Suprapubic skin (tissue), 4 donors: ENCODE measurements at regions not wholly inside any gene's neighbourhood (a gene's known extent, or its start where the extent isn't known, plus 50 kb on each side); places are given as distances from the start of the nearest gene placed in this dataset.

Source experiments
- DNase-seq, 2 donors: peaks; one replicate each; pipeline ENCODE4 v3.0.0-alpha.2; 2019; ENCODE audit warnings: low spot score in 2 of 2
- H3K27ac ChIP-seq: fragments of 200-600 bp; sonication (generic); one replicate; pipeline ENCODE4 v1.5.1; 2019
- H3K27me3 ChIP-seq: fragments of 200-600 bp; sonication (generic); one replicate; pipeline ENCODE4 v1.5.1; 2019
- H3K36me3 ChIP-seq: fragments of 200-600 bp; sonication (generic); one replicate; pipeline ENCODE4 v1.5.1; 2019
- H3K4me1 ChIP-seq: fragments of 200-600 bp; sonication (generic); one replicate; pipeline ENCODE4 v1.5.1; 2019
- H3K4me3 ChIP-seq: fragments of 200-600 bp; sonication (generic); one replicate; pipeline ENCODE4 v1.5.1; 2019; ENCODE audit warnings: mild to moderate bottlenecking
- H3K9me3 ChIP-seq: fragments of 200-600 bp; sonication (generic); one replicate; pipeline ENCODE4 v1.5.1; 2019
- EP300 ChIP-seq: sonication (generic); formaldehyde crosslinking; IDR thresholded peaks from one replicate; pipeline ENCODE4 v1.6.1; 2017; ENCODE audit warnings: antibody characterized with exemption
- POLR2A ChIP-seq, 2 donors: fragments of 450-650 bp; IDR thresholded peaks; one replicate each; pipeline ENCODE4 v1.6.1; 2017; ENCODE audit warnings: antibody characterized with exemption in 2 of 2, mild to moderate bottlenecking in 2 of 2, moderate library complexity in 2 of 2
- POLR2AphosphoS5 ChIP-seq, 3 donors: sonication (generic); formaldehyde crosslinking; IDR thresholded peaks; one replicate each; pipeline ENCODE4 v1.6.1; 2017; ENCODE audit warnings: antibody characterized with exemption in 3 of 3
- WGBS: methylation state at CpG from one replicate; pipeline ENCODE4 v1.1.5; 2018; 5-methylcytosine and 5-hydroxymethylcytosine counted together
- TF ChIP-seq, protein P1 (sequence below), 2 donors: fragments of 200-600 bp in 1 of 2; fragments of 450-650 bp in 1 of 2; sonication (generic) in 1 of 2; IDR thresholded peaks; one replicate each; pipeline ENCODE4 v1.5.1; 2016 to 2019; ENCODE audit warnings: antibody characterized with exemption in 2 of 2, mild to moderate bottlenecking in 1 of 2, moderate library complexity in 1 of 2

DNA sequence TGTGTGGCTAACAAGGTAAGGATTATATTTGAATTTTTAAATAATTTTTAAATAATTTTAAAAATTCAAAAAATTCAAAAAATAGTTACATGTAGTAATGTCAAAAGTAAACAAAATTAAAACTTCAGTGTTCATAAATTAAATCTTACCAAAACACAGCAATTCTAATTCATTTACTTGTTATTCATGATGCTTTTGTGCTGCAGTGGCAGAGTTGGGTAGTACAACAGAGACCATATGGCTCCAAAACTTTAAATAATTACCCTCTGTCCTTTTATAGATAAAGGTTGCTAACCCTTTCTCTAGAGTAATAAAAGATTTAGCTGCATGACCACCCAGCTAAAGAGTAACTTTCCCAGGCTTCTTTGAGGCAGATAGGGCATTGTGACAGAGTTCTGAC lies 1355.6 kb downstream of the FSTL5 start:
- H3K27ac ChIP-seq = no peak overlapping the region
- TF ChIP-seq EP300 = no peak
- no peak for TF ChIP-seq POLR2A (IDR thresholded peaks at IDR 0.05)
- TF ChIP-seq, protein P1, sequence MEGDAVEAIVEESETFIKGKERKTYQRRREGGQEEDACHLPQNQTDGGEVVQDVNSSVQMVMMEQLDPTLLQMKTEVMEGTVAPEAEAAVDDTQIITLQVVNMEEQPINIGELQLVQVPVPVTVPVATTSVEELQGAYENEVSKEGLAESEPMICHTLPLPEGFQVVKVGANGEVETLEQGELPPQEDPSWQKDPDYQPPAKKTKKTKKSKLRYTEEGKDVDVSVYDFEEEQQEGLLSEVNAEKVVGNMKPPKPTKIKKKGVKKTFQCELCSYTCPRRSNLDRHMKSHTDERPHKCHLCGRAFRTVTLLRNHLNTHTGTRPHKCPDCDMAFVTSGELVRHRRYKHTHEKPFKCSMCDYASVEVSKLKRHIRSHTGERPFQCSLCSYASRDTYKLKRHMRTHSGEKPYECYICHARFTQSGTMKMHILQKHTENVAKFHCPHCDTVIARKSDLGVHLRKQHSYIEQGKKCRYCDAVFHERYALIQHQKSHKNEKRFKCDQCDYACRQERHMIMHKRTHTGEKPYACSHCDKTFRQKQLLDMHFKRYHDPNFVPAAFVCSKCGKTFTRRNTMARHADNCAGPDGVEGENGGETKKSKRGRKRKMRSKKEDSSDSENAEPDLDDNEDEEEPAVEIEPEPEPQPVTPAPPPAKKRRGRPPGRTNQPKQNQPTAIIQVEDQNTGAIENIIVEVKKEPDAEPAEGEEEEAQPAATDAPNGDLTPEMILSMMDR (IDR thresholded peaks at IDR 0.05) = no peak
- no peak for TF ChIP-seq POLR2AphosphoS5 (IDR thresholded peaks at IDR 0.05)
- DNase-seq = no peak
- no peaks in the 10 kb centered on the region for H3K27me3 ChIP-seq
- H3K4me3 ChIP-seq = no peak overlapping the region
- no peaks in the 10 kb centered on the region for H3K4me1 ChIP-seq
- no peaks in the 10 kb centered on the region for H3K36me3 ChIP-seq
- no peaks in the 10 kb centered on the region for H3K9me3 ChIP-seq

DNA sequence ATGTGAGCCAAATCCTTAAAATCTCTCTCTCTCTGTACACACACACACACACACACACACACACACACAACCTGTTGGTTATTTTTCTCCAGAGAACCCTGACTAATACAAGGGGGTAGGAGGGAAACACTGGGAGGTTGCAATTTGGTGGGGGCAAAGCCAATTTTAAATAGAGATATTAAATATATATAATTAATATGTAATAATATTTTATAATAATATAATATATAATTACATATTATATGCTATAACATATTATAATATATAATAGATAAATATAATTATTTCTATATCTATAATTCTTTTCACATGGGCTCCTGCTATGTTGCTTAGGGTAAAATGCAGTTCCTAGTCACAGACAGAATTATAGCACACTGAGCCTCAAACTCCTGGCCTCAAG lies 1354.2 kb downstream of the FSTL5 start:
- Histone ChIP-seq H3K4me1 (no peaks in the 10 kb centered on the region), H3K27me3 (no peaks in the 10 kb centered on the region), H3K9me3 (no peaks in the 10 kb centered on the region), H3K36me3 (no peaks in the 10 kb centered on the region), H3K27ac (no peak overlapping the region), H3K4me3 (no peak overlapping the region)
- no peak for DNase-seq
- no peak for TF ChIP-seq POLR2AphosphoS5 (IDR thresholded peaks at IDR 0.05)
- no peak for TF ChIP-seq POLR2A (IDR thresholded peaks at IDR 0.05)
- no peak for TF ChIP-seq EP300
- TF ChIP-seq, protein P1 (IDR thresholded peaks at IDR 0.05) = no peak

DNA sequence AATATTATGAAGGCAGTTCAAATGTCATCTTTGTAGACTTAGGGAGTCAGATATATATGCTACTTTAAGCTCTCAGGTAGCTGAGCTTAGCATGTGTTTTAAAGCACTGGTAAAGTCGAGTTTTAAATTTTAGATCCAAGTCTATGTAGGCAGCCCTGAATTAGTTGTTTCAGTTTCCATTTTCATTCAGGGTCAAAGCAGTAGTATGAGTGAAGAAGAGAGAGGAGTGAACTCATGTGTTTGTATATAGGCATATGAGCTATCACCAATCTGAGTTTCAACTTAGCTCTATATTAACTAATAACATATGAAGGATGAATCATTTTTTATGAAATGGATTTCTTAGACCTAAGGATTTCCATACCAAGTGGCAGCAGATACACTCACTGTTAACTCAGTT lies 1353.4 kb downstream of the FSTL5 start:
- DNase-seq = no peak
- Histone ChIP-seq H3K27me3 (no peaks in the 10 kb centered on the region), H3K4me1 (no peaks in the 10 kb centered on the region), H3K36me3 (no peaks in the 10 kb centered on the region), H3K4me3 (no peak overlapping the region), H3K9me3 (no peaks in the 10 kb centered on the region), H3K27ac (no peak overlapping the region)
- TF ChIP-seq, protein P1 (IDR thresholded peaks at IDR 0.05) = no peak
- TF ChIP-seq POLR2A (IDR thresholded peaks at IDR 0.05) = no peak
- no peak for TF ChIP-seq POLR2AphosphoS5 (IDR thresholded peaks at IDR 0.05)
- no peak for TF ChIP-seq EP300
- 62% methylated on average over 1 of the region's 1 CpG for WGBS

DNA sequence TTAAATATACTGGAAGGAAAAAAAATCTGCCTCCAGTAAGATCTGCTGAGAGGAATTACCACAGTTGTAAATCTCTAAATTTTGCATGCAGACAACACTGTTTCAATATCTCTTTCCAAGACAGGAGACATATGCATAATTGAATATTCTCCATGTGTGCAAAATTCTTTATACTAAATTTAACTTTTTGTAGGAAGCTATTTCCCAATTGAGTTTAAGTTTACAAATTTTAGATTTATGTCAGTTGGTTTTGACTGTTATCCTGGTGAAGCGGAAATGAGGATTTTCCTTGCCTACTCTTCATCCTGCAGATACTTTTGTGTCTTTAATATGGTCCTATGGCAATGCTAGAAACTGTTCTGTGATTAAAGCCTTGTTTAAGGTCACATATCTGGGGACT lies 1352.9 kb downstream of the FSTL5 start:
- H3K27me3 ChIP-seq = no peaks in the 10 kb centered on the region
- no peaks in the 10 kb centered on the region for H3K36me3 ChIP-seq
- no peak for DNase-seq
- H3K4me1 ChIP-seq = no peaks in the 10 kb centered on the region
- WGBS = 80% methylated on average over 1 of the region's 1 CpG
- no peak overlapping the region for H3K27ac ChIP-seq
- TF ChIP-seq, protein P1 (IDR thresholded peaks at IDR 0.05) = no peak
- TF ChIP-seq POLR2A (IDR thresholded peaks at IDR 0.05) (no peak), EP300 (no peak), POLR2AphosphoS5 (IDR thresholded peaks at IDR 0.05) (no peak)
- H3K9me3 ChIP-seq = no peaks in the 10 kb centered on the region
- H3K4me3 ChIP-seq = no peak overlapping the region

DNA sequence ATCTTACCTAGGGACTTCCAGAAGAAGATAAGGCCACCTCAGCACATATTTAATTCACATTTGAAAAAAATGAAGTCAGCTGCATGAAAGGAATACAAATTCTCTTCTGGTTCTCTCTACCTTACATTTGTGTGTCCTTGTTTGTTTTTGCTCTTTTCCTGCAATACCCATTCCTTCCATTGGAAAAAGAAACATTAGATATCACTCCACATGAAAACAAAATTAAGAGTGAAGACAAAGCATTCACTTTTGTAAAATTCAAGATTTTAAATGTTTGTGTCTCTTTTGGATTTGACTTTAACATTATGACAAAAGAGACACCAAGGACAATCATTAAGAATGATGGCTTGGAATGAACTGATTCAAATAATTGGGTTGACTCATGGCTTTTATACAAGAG lies 1351.8 kb downstream of the FSTL5 start:
- H3K36me3 ChIP-seq = no peaks in the 10 kb centered on the region
- no peaks in the 10 kb centered on the region for H3K4me1 ChIP-seq
- no peaks in the 10 kb centered on the region for H3K27me3 ChIP-seq
- no peak overlapping the region for H3K27ac ChIP-seq
- TF ChIP-seq EP300 (no peak), POLR2A (IDR thresholded peaks at IDR 0.05) (no peak), POLR2AphosphoS5 (IDR thresholded peaks at IDR 0.05) (no peak)
- TF ChIP-seq, protein P1 (IDR thresholded peaks at IDR 0.05) = no peak
- no peaks in the 10 kb centered on the region for H3K9me3 ChIP-seq
- no peak overlapping the region for H3K4me3 ChIP-seq
- no peak for DNase-seq
